GM13976 (cell line): ENCODE measurements at regions not wholly inside any gene's neighbourhood (a gene's known extent, or its start where the extent isn't known, plus 50 kb on each side); places are given as distances from the start of the nearest gene placed in this dataset.

Source experiments
- DNase-seq: peaks from one replicate; pipeline ENCODE4 v3.0.0; 2012; ENCODE audit warnings: low spot score
- CTCF ChIP-seq: IDR thresholded peaks from 2 replicates; pipeline ENCODE4 v1.5.1; 2012; ENCODE audit warnings: borderline replicate concordance, mild to moderate bottlenecking; ENCODE audit not compliant: insufficient read depth; ENCODE audit errors: extremely low read depth, missing control alignments, control extremely low read depth
- in situ Hi-C: fragments of 300-500 bp; cut with MboI; formaldehyde crosslinking; loops from one replicate; pipeline ENCODE4 v1.12.0; 2022; ENCODE audit warnings: low sequenced_read_pairs, mixed read lengths, inconsistent platforms; ENCODE audit not compliant: unreplicated experiment

GRCh38 chr16:73771196-73772064 lies 525.2 kb upstream of the PSMD7 start:
- in situ Hi-C loops: no loop called here

GRCh38 chr16:73768786-73769203 lies 527.8 kb upstream of the PSMD7 start:
- TF ChIP-seq CTCF: no peak
- no peak for DNase-seq
- in situ Hi-C loops: no loop called here

More at GRCh38 chr16:73771196-73772064, 525.2 kb upstream of the PSMD7 start:
- no peak for TF ChIP-seq CTCF
- DNase-seq: no peak

- in situ Hi-C loops: no loop called here
- no peak for TF ChIP-seq CTCF
- no peak for DNase-seq
Measured at GRCh38 chr16:73764321-73764720, 532.3 kb upstream of the PSMD7 start.

GRCh38 chr16:73756289-73757178 lies 540.1 kb upstream of the PSMD7 start:
- in situ Hi-C loops: no loop called here
- TF ChIP-seq CTCF: no peak
- no peak for DNase-seq

- in situ Hi-C loops: no loop called here
- no peak for DNase-seq
- TF ChIP-seq CTCF: no peak
Measured at GRCh38 chr16:73753931-73754330, 542.7 kb upstream of the PSMD7 start.

- in situ Hi-C loops: no loop called here
- no peak for TF ChIP-seq CTCF
- no peak for DNase-seq
Measured at GRCh38 chr16:73750639-73751038, 546.0 kb upstream of the PSMD7 start.
